ENCODE measurements at regions not wholly inside any gene's neighbourhood (a gene's known extent, or its start where the extent isn't known, plus 50 kb on each side); places are given as distances from the start of the nearest gene placed in this dataset.

DNA sequence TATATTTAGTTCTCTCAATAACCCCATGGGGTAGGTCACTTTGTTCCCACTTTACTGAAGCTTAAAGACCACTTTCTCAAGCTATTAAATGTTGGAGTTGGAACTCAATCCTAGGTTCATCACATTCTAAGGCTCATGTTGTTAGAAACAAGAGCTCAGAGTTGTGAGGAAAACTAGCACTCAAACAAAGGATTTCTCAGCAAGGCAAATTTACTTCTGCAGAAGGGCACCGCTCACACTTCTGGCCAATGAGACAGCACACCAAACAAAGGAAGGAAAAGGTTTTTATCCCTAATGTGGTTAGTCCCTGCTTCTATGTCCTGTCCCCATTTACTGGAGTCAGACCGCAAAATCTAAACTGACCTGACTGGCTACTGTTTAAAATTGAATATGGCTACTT lies 214.6 kb upstream of the PHF14 start:
- TF ChIP-seq, protein P1, sequence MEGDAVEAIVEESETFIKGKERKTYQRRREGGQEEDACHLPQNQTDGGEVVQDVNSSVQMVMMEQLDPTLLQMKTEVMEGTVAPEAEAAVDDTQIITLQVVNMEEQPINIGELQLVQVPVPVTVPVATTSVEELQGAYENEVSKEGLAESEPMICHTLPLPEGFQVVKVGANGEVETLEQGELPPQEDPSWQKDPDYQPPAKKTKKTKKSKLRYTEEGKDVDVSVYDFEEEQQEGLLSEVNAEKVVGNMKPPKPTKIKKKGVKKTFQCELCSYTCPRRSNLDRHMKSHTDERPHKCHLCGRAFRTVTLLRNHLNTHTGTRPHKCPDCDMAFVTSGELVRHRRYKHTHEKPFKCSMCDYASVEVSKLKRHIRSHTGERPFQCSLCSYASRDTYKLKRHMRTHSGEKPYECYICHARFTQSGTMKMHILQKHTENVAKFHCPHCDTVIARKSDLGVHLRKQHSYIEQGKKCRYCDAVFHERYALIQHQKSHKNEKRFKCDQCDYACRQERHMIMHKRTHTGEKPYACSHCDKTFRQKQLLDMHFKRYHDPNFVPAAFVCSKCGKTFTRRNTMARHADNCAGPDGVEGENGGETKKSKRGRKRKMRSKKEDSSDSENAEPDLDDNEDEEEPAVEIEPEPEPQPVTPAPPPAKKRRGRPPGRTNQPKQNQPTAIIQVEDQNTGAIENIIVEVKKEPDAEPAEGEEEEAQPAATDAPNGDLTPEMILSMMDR (IDR thresholded peaks at IDR 0.05; ENCODE audit: low read depth, low read length): no peak
- no peak overlapping the region for H3K27ac ChIP-seq
- DNase-seq (ENCODE audit: low read depth in 1 of 2, low spot score in 1 of 2): no peak
- H3K9me3 ChIP-seq (ENCODE audit: low read depth): peaks cover 2% of the 10 kb centered on the region
- H3K36me3 ChIP-seq: no peaks in the 10 kb centered on the region
- no peak overlapping the region for H3K4me3 ChIP-seq
- no peaks in the 10 kb centered on the region for H3K4me1 ChIP-seq (ENCODE audit: low read depth)
- no peaks in the 10 kb centered on the region for H3K27me3 ChIP-seq

DNA sequence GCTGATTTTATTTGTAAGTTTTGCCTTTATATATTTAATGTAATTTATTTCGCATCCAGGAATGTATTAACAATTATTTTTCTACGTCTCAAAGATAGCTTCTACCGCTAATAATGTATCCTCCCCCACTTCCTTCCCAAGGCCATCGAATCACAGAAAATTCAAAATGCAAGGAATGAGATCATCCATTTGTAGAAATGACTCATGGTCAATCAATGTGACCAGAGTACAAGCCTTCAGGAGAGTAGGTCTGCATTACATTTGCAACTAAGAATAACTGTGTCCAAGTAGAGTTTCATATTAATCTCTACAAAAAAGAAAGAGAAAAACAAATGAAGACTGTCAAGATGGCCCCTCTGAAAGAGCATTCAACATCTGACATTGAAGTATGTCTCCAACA lies 205.9 kb upstream of the PHF14 start:
- no peak for DNase-seq (ENCODE audit: low read depth in 1 of 2, low spot score in 1 of 2)
- Histone ChIP-seq H3K9me3 (ENCODE audit: low read depth) (no peaks in the 10 kb centered on the region), H3K4me3 (no peak overlapping the region), H3K27me3 (no peaks in the 10 kb centered on the region), H3K4me1 (ENCODE audit: low read depth) (no peaks in the 10 kb centered on the region), H3K36me3 (no peaks in the 10 kb centered on the region), H3K27ac (no peak overlapping the region)
- TF ChIP-seq, protein P1 (IDR thresholded peaks at IDR 0.05; ENCODE audit: low read depth, low read length): no peak

DNA sequence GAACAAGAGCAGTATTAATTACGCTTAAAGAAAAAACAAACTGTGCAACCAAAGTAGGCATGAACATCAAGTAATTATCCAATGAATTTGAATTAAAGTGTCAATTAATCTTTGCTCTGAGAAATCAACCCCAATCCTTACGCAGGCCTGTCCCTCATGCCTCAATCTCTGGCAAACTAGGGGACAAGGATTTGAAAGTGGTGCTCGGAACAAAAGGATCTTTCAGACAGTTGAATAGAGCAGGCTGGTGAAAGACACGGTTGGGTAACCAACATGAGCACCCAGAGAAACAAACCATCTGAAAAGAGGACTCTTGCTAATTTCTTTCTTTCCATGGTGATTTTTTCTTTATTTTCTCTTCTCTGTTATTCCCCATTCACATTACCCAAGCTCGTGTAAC lies 203.5 kb upstream of the PHF14 start:
- no peaks in the 10 kb centered on the region for H3K27me3 ChIP-seq
- no peaks in the 10 kb centered on the region for H3K4me1 ChIP-seq (ENCODE audit: low read depth)
- no peak for DNase-seq (ENCODE audit: low read depth in 1 of 2, low spot score in 1 of 2)
- H3K9me3 ChIP-seq (ENCODE audit: low read depth): no peaks in the 10 kb centered on the region
- TF ChIP-seq, protein P1 (IDR thresholded peaks at IDR 0.05; ENCODE audit: low read depth, low read length): no peak
- no peak overlapping the region for H3K4me3 ChIP-seq
- H3K27ac ChIP-seq: no peak overlapping the region
- no peaks in the 10 kb centered on the region for H3K36me3 ChIP-seq

DNA sequence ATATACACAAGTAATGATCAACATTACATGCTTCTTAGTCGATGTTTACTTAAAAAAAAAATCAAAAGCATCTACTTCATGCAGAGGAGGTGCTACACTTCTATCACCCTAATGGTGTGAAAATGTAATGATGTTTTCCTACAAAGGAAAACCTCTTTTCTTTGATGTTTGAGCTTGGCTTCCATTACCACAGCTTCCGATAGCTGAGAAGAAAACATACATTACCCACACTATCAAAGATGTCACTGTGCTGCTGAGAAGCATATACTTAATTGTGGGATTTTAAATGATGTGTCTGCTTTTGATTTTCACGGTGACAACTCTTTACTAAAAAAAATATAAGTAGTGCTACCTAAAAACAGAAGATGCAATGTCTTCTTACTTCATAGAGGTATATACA lies 200.2 kb upstream of the PHF14 start:
- TF ChIP-seq, protein P1 (IDR thresholded peaks at IDR 0.05; ENCODE audit: low read depth, low read length): no peak
- H3K4me3 ChIP-seq: no peak overlapping the region
- H3K9me3 ChIP-seq (ENCODE audit: low read depth): no peaks in the 10 kb centered on the region
- no peaks in the 10 kb centered on the region for H3K36me3 ChIP-seq
- DNase-seq (ENCODE audit: low read depth in 1 of 2, low spot score in 1 of 2): no peak
- H3K27ac ChIP-seq: no peak overlapping the region
- no peaks in the 10 kb centered on the region for H3K4me1 ChIP-seq (ENCODE audit: low read depth)
- H3K27me3 ChIP-seq: no peaks in the 10 kb centered on the region

DNA sequence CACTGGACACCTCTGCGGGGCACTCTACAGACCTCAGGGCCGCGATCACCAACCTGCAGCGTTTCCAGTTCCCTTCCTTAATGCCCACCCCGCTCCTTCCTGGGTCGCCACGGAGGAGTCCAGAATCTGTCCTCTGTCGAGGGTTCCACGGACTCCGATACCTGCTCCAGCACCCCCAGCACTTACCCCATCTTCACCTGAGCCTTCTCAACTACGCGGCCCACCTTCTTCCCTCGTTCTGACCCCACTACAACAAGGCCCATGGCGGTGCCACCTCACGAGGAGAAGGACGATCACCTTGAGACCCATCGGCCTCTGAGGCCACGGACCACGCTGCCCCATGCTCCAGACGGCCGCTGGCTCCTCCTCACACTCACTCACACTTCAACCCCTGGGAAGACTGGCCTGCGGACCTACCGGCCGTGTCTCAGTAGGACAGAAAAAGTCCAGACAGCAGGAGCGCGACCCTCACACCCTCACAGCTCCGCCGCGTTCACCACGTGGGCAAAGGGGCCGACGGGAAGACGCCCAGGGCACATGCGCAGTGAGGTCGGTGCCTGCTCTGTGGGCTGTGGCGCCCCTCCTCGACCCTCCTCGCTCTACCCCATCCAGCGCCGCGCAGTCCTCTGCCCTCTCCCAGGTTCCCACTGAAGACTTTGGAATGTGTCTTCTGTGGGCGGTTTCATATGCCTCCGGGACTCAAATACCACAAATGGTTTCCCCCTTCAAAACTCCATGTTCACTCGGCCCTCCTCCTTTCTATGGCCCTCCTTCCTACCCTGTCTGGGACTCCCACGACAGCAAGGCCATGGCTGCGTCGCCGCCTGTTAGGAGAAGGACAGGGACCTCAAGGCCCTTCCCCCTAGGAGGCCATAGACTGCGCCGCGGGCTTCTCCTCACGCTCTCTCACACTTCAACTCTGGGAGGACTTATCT lies 193.9 kb upstream of the PHF14 start:
- H3K4me3 ChIP-seq: no peak overlapping the region
- no peak overlapping the region for H3K27ac ChIP-seq
- DNase-seq (ENCODE audit: low read depth in 1 of 2, low spot score in 1 of 2): no peak
- TF ChIP-seq, protein P1 (IDR thresholded peaks at IDR 0.05; ENCODE audit: low read depth, low read length): no peak
- no peaks in the 10 kb centered on the region for H3K9me3 ChIP-seq (ENCODE audit: low read depth)
- H3K27me3 ChIP-seq: no peaks in the 10 kb centered on the region
- H3K4me1 ChIP-seq (ENCODE audit: low read depth): no peaks in the 10 kb centered on the region
- H3K36me3 ChIP-seq: no peaks in the 10 kb centered on the region

Measured in cardiac muscle cell (in vitro differentiated cells and primary cell).